K562 (cell line): ENCODE measurements at regions not wholly inside any gene's neighbourhood (a gene's known extent, or its start where the extent isn't known, plus 50 kb on each side); places are given as distances from the start of the nearest gene placed in this dataset.

Source experiments
- ATAC-seq: fragments of 200-7000 bp; cut with Tn5 transposase; 3 replicates; pipeline ENCODE4 v1.9.1; 2020; ENCODE audit warnings: moderate library complexity
- BruUV-seq: library from RNA; stranded (reverse); fragments of 400-500 nt; replicated peaks from 2 replicates; lab custom pipeline; 2021; lab: Mats Ljungman, UMichigan
- CTCF ChIA-PET: fragments of 300-600 bp; formaldehyde crosslinking; extraction: SDS; loops from one replicate; lab custom pipeline; 2021; ENCODE audit warnings: low intra/inter-chr PET ratio; lab: Yijun Ruan, JAX
- POLR2A ChIA-PET: fragments of 300-600, 350-650 bp; sonication (Branson Sonifier 250); formaldehyde crosslinking; extraction: SDS; loops from one replicate; lab custom pipeline; 2021; ENCODE audit warnings: antibody characterized with exemption, inconsistent platforms; lab: Yijun Ruan, JAX
- DNase-seq, 4 experiments: peaks; one replicate each; pipeline versions ENCODE4 v3.0.0 to v3.0.0-alpha.2; 2011 to 2018; ENCODE audit warnings: low spot score in 3 of 4, mixed read lengths in 3 of 4; ENCODE audit errors: extremely low read depth in 1 of 4
- FAIRE-seq: peaks from 2 replicates; lab custom pipeline; 2011; peaks lifted over from hg19 to GRCh38; lab: Jason Lieb, UNC
- H2AFZ ChIP-seq: 2 replicates; pipeline ENCODE4 v1.6.0; 2011; ENCODE audit warnings: low read depth, low read length, control low read depth, inconsistent platforms
- H3K27ac ChIP-seq: fragments of 200-600 bp; 3 replicates; pipeline ENCODE4 v1.8.0; 2011; ENCODE audit warnings: low read depth, mild to moderate bottlenecking, control low read depth, inconsistent platforms, low read length, moderate library complexity, mixed read lengths; ENCODE audit errors: extremely low read depth
- H3K27me3 ChIP-seq, 2 experiments: fragments of 300-600 bp in 1 of 2; 2 replicates in 1 of 2; 3 replicates in 1 of 2; pipeline versions ENCODE4 v1.6.0 to v1.8.0; 2011; ENCODE audit warnings: inconsistent platforms in 2 of 2, low read length in 2 of 2, mild to moderate bottlenecking in 1 of 2, mixed read lengths in 1 of 2, moderate library complexity in 1 of 2; ENCODE audit not compliant: control insufficient read depth in 2 of 2, insufficient read depth in 2 of 2
- H3K36me3 ChIP-seq: fragments of 300-600 bp; 3 replicates; pipeline ENCODE4 v1.8.0; 2011; ENCODE audit warnings: mild to moderate bottlenecking, low read length, inconsistent platforms; ENCODE audit not compliant: control insufficient read depth, insufficient read depth
- H3K4me1 ChIP-seq, 2 experiments: fragments of 200-600 bp in 1 of 2; replicated peaks in 1 of 2; 2 replicates in 1 of 2; 3 replicates in 1 of 2; pipeline versions ENCODE4 v1.5.1 to v1.8.0; 2011; ENCODE audit warnings: inconsistent platforms in 2 of 2, low read length in 2 of 2, mild to moderate bottlenecking in 1 of 2, mixed read lengths in 1 of 2, moderate library complexity in 1 of 2; ENCODE audit not compliant: control insufficient read depth in 2 of 2, insufficient read depth in 2 of 2
- H3K4me2 ChIP-seq: 2 replicates; pipeline ENCODE4 v1.6.1; 2011; ENCODE audit warnings: low read length, control low read depth, inconsistent platforms, mixed read lengths; ENCODE audit not compliant: insufficient read depth
- H3K4me3 ChIP-seq: fragments of 200-600 bp; sonication (generic), shearing (Covaris generic); 2 replicates; pipeline ENCODE4 v1.5.1; 2016; ENCODE audit warnings: control low read depth, inconsistent platforms
- H3K79me2 ChIP-seq: fragments of 200-600 bp; 3 replicates; pipeline ENCODE4 v1.8.0; 2011; ENCODE audit warnings: low read length, inconsistent platforms; ENCODE audit not compliant: control insufficient read depth, insufficient read depth
- H3K9ac ChIP-seq, 2 experiments: 2 replicates each; pipeline versions ENCODE4 v1.6.0 to v1.6.1; 2011; ENCODE audit warnings: low read depth in 2 of 2, low read length in 2 of 2, control low read depth in 1 of 2, inconsistent platforms in 1 of 2, mild to moderate bottlenecking in 1 of 2, mixed read lengths in 1 of 2; ENCODE audit not compliant: insufficient read depth in 1 of 2
- H3K9me1 ChIP-seq: one replicate; pipeline ENCODE4 v1.6.0; 2011; ENCODE audit warnings: inconsistent platforms, mild to moderate bottlenecking, low read length, moderate library complexity; ENCODE audit not compliant: control insufficient read depth, insufficient read depth
- H3K9me3 ChIP-seq: replicated peaks from 2 replicates; pipeline ENCODE4 v1.5.1; 2011; ENCODE audit warnings: low read depth, low read length, inconsistent platforms; ENCODE audit not compliant: control insufficient read depth, insufficient read depth
- H4K20me1 ChIP-seq: replicated peaks from 2 replicates; pipeline ENCODE4 v1.6.1; 2011; ENCODE audit warnings: low read length, inconsistent platforms, mixed read lengths; ENCODE audit not compliant: control insufficient read depth, insufficient read depth
- CCNT2 ChIP-seq: IDR thresholded peaks from 2 replicates; pipeline ENCODE4 v1.6.1; 2011; ENCODE audit warnings: borderline replicate concordance, low read depth, mild to moderate bottlenecking, moderate library complexity, mixed read lengths, low read length; ENCODE audit not compliant: insufficient read length; ENCODE audit errors: extremely low read depth
- DNMT1 ChIP-seq: fragments of 450-650 bp; IDR thresholded peaks from 2 replicates; pipeline ENCODE4 v1.6.1; 2016; ENCODE audit warnings: antibody characterized with exemption, mild to moderate bottlenecking
- GABPA ChIP-seq: fragments of 200-800 bp; sonication (Bioruptor generic); conservative IDR thresholded peaks from 2 replicates; pipeline ENCODE4 v1.6.1; 2016; ENCODE audit warnings: low read depth, missing genetic modification characterization, missing compliant biosample characterization
- KLF6 ChIP-seq: fragments of 250-450 bp; sonication (Bioruptor Pico); IDR thresholded peaks from 2 replicates; pipeline ENCODE4 v1.4.0; 2020; ENCODE audit warnings: mild to moderate bottlenecking, moderate library complexity, borderline replicate concordance
- NR2C1 ChIP-seq, 2 experiments: fragments of 450-650 bp; IDR thresholded peaks; 2 replicates each; pipeline ENCODE4 v1.6.1; 2017; ENCODE audit warnings: mild to moderate bottlenecking in 2 of 2, antibody characterized with exemption in 1 of 2, inconsistent platforms in 1 of 2, missing compliant biosample characterization in 1 of 2, missing genetic modification characterization in 1 of 2
- PHTF2 ChIP-seq: fragments of 250-450 bp; sonication (Bioruptor Pico); IDR thresholded peaks from 2 replicates; pipeline ENCODE4 v1.5.0; 2021; ENCODE audit warnings: mild to moderate bottlenecking
- SRSF7 ChIP-seq: fragments of 200-400 bp; formaldehyde crosslinking; optimal IDR thresholded peaks from 2 replicates; pipeline ENCODE3; 2017; ENCODE audit warnings: mild to moderate bottlenecking, low read depth, low read length
- VEZF1 ChIP-seq: fragments of 200-800 bp; sonication (Bioruptor generic); IDR thresholded peaks from 2 replicates; pipeline ENCODE4 v1.6.1; 2017; ENCODE audit warnings: missing genetic modification characterization, missing compliant biosample characterization
- YY1 ChIP-seq, 3 experiments: IDR thresholded peaks; 2 replicates each; pipeline ENCODE4 v1.6.1; 2011; ENCODE audit warnings: low read length in 2 of 3, mild to moderate bottlenecking in 2 of 3, moderate library complexity in 2 of 3, borderline replicate concordance in 1 of 3, control low read depth in 1 of 3, low read depth in 1 of 3; ENCODE audit not compliant: insufficient read depth in 3 of 3, insufficient replicate concordance in 2 of 3, control insufficient read depth in 1 of 3, insufficient read length in 1 of 3; ENCODE audit errors: extremely low read depth in 1 of 3
- ZNF140 ChIP-seq: fragments of 250-450 bp; sonication (Bioruptor Pico); IDR thresholded peaks from 2 replicates; pipeline ENCODE4 v1.8.0; 2021; ENCODE audit warnings: moderate library complexity, mild to moderate bottlenecking, inconsistent platforms
- ZNF780A ChIP-seq: fragments of 250-450 bp; sonication (Bioruptor Pico); IDR thresholded peaks from 2 replicates; pipeline ENCODE4 v1.5.0; 2021; ENCODE audit warnings: mild to moderate bottlenecking
- WGBS: fragments of 100-300 bp; shearing (Covaris generic); methylation state at CpG from one replicate; pipeline ENCODE4 v1.1.6; 2016; ENCODE audit warnings: low coverage, mixed read lengths; ENCODE audit not compliant: insufficient coverage; ENCODE audit errors: missing lambda C conversion rate; 5-methylcytosine and 5-hydroxymethylcytosine counted together
- in situ Hi-C: fragments of 300-500 bp; cut with MboI; formaldehyde crosslinking; loops from 4 replicates; pipeline ENCODE4 v1.15.0; 2018; ENCODE audit warnings: inconsistent platforms, mixed read lengths
- intact Hi-C: fragments of 100-400 bp; cut with micrococcal nuclease; formaldehyde crosslinking; loops from 2 replicates; pipeline ENCODE4 v1.14.2; 2022

- FAIRE-seq = no peak
- H2AFZ ChIP-seq = no peak overlapping the region
- no peaks in the 10 kb centered on the region for H3K9me3 ChIP-seq
- H3K4me1 ChIP-seq = no peaks in the 10 kb centered on the region
- DNase-seq = no peak
- no peaks in the 10 kb centered on the region for H3K27me3 ChIP-seq
- BruUV-seq = no TSS peak
- ATAC-seq = no peak
- no peak overlapping the region for H3K4me2 ChIP-seq
- TF ChIP-seq ZNF780A (CRISPR knock-in tag) = no peak
- no peak for TF ChIP-seq KLF6 (CRISPR knock-in tag)
- peak; percentile 73 for TF ChIP-seq GABPA (tag)
- no peak for TF ChIP-seq CCNT2
- TF ChIP-seq PHTF2 (CRISPR knock-in tag) = no peak
- no peak for TF ChIP-seq ZNF140 (CRISPR knock-in tag)
- no peak for TF ChIP-seq DNMT1
- no peak for TF ChIP-seq NR2C1 (IDR thresholded peaks at IDR 0.05)
- no peak for TF ChIP-seq NR2C1 (tag; IDR thresholded peaks at IDR 0.05)
- TF ChIP-seq SRSF7 = no peak
- TF ChIP-seq VEZF1 (CRISPR knock-in tag) = peak; percentile 11; the same call in 1 of the 2 replicates
- TF ChIP-seq YY1 (IDR thresholded peaks at IDR 0.05; ENCODE audit: borderline replicate concordance in 1 of 3, control insufficient read depth in 1 of 3, extremely low read depth in 1 of 3, insufficient read depth in 3 of 3, insufficient read length in 1 of 3, insufficient replicate concordance in 2 of 3, low read depth in 1 of 3, low read length in 2 of 3) = peak in 1 of 3 experiments; percentile 15
- TF ChIP-seq, all 486 proteins: peak for 3
- intact Hi-C loops = no loop called here
- Histone ChIP-seq H3K4me3 (no peak overlapping the region), H4K20me1 (no peaks in the 10 kb centered on the region), H3K9me1 (no peaks in the 10 kb centered on the region), H3K9ac (no peak overlapping the region), H3K36me3 (no peaks in the 10 kb centered on the region), H3K79me2 (no peaks in the 10 kb centered on the region), H3K27ac (no peak overlapping the region)
- POLR2A ChIA-PET = no interaction called here
- in situ Hi-C loops = no loop called here
- 13% methylated on average over 19 of the region's 39 CpGs for WGBS
- CTCF ChIA-PET = no interaction called here
Measured at GRCh38 chr15:24848050-24848449, 106.7 kb upstream of the SNRPN start.
